ENCODE measurements at regions not wholly inside any gene's neighbourhood (a gene's known extent, or its start where the extent isn't known, plus 50 kb on each side); places are given as distances from the start of the nearest gene placed in this dataset.

GRCh38 chr3:147890114-147890513 lies 480.9 kb downstream of the ZIC1 start:
- TF ChIP-seq CTCF (IDR thresholded peaks at IDR 0.05): no peak
- TF ChIP-seq REST (IDR thresholded peaks at IDR 0.05; ENCODE audit: insufficient read depth in 1 of 2, low read depth in 2 of 2, low read length in 1 of 2): no peak

All from Panc1 (cell line).